ENCODE measurements at regions not wholly inside any gene's neighbourhood (a gene's known extent, or its start where the extent isn't known, plus 50 kb on each side); places are given as distances from the start of the nearest gene placed in this dataset.

GRCh38 chr7:46489106-46489505 lies 568.0 kb upstream of the IGFBP3 start:
- no peak for DNase-seq (ENCODE audit: low read depth)

DNA sequence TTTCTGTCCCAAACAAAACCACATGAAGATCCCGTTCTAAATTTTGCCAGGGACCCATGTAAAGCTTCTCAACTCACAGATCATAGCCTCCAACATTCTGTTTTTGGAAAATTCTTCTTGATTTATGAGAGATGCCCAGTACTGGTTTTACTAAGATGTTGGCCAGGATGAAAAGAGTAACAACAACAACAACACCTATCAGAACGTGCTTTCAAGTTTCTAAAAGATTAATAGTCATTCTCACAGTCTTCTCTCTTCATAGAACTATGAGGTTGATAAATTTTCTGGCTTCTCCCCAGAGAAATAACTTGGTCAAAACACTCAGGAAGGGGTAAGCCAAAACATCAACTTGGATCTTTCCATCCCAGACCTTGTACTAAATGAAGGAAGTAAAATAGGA lies 567.5 kb upstream of the IGFBP3 start:
- no peak for DNase-seq (ENCODE audit: low read depth)

DNA sequence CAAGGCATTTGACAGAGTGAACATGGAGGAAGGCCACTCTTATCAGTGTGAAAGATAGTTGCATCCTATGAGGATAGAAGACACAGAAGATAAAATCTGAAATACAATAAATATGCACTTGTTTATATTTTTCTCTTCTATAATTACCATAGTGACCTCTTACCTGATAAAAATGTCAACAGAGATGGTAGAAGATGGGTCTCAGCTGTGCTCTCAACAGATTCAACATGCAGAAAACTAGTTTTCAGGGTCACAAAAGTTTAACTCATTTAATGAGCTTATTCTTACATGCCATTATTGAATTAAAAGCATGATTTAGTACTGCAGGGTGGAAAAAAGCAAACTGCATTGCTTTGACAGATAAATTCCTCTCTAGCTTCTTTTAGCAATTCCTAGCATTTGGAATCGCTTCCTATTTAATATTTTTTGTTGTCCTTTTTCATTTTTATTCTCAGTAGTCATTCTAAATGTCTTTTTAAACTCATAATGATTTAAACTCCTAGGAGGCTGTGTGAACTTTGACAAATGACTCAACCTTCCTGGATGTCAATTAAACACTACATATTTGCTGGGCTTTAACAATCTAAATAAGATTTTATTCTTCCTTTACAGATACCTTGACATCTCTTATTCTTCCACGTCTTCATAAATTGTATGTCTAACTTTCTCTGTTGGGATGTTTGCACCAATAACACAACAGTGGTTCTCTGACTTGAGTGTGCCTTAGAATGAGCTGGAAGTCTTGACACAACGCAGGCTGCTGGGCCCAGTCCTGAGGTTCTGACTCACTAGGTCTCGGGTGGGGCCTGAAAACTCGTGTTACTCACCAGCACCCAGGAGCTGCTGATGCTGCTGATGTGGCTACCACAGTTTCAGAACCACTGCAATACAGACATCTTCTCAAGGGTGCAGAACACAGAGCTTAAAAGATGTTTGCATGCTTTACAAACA lies 565.5 kb upstream of the IGFBP3 start:
- no peak for DNase-seq (ENCODE audit: low read depth)

DNA sequence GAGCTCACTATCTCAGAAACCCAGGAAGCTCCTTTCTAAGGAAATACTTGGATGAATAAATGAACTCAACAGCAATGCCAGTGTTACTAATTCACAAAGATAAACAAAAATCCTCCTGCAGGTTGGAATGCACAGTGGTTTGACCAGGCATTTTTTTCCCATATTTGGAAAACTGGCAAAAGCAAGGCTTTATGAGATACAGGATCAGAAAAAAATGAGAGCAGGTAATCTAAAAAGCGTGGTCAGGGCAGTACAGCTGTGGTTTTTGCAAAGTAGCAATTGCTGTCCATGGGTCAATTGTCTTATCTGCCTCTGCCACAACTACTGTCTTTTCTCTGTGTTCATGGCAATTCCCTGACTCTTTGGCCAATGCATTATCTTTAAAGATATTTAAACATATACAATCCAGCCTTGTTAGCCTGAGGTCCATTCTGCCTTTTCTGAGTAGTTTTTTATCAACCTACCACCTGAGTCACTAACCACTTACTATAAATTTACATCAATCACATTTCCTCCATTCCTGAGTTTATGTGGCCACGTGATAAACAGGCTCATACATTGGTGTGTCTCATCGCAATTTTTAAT lies 564.5 kb upstream of the IGFBP3 start:
- no peak for DNase-seq (ENCODE audit: low read depth)

- DNase-seq (ENCODE audit: low read depth), result no peak
Measured at GRCh38 chr7:46484906-46485305, 563.8 kb upstream of the IGFBP3 start.

- no peak for DNase-seq (ENCODE audit: low read depth)
Measured at GRCh38 chr7:46480619-46481018, 559.5 kb upstream of the IGFBP3 start.

GRCh38 chr7:46479680-46480079 lies 558.6 kb upstream of the IGFBP3 start:
- DNase-seq (ENCODE audit: low read depth), result no peak

GRCh38 chr7:46478046-46478445 lies 557.0 kb upstream of the IGFBP3 start:
- DNase-seq (ENCODE audit: low read depth), result no peak

- no peak for DNase-seq (ENCODE audit: low read depth)
Measured at GRCh38 chr7:46468753-46469356, 547.8 kb upstream of the IGFBP3 start.

DNA sequence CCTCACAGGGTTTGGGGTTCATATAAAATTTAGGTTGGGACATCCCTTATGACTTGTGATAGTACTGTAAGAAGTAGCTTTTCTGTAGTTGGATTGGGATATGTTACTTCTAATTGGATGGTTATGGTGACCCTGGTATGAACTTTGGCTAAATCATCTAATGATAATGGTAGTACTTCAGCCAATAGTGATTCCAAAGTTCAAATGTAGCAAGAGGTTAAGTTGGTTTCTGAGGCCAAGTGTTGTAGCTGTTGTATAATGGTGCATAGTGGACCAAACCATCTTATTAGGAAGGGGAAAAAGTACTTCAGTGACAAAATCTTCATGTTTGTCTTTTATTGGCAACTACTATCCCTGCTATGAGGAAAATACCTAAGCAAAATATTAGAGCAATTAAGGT lies 542.1 kb upstream of the IGFBP3 start:
- DNase-seq (ENCODE audit: low read depth), result no peak

DNA sequence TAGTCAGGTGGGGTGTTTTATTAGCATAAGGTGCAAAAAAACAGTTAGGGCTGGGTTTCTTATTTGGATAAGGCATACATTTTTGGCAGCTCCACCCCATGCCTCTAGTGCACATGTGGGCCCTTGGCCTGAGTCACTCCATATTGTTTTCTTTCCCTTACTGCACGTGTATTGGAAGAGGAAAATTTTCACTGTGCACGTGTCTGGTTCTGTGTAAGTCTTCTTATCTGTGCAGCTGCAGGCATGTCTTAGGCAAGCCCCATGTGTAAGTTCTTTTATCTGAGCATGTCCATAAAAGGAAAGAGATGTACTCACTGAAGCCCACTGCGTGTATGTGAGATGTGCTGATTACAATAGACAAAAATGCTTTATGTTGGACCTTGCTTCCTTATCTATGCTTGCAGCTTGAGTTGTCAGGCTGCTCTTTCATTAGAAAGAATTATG lies 540.3 kb upstream of the IGFBP3 start:
- DNase-seq (ENCODE audit: low read depth), result no peak

DNA sequence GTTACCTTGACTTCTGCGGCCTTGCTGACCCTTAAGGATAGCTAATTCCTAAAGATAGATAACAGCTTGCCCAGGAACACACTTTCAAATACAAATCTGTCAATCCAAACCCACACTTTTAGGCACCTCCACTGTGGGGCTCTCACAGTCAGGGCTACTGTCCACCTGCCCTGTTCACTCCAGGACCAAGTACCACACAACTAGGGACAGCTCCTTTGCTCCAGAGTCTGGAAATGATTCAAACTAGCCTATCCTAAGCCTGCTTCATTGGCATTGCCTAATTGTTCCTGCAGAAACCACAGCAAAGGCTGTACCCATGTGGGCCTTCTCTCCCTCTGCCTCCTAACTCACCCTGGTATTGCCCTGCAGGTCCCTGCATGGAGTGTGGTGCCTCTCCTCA lies 538.9 kb upstream of the IGFBP3 start:
- DNase-seq (ENCODE audit: low read depth), result no peak

- DNase-seq (ENCODE audit: low read depth), result no peak
Measured at GRCh38 chr7:46454816-46455215, 533.7 kb upstream of the IGFBP3 start.

- no peak for DNase-seq (ENCODE audit: low read depth)
Measured at GRCh38 chr7:46452561-46453135, 531.6 kb upstream of the IGFBP3 start.

GRCh38 chr7:46451846-46452245 lies 530.8 kb upstream of the IGFBP3 start:
- DNase-seq (ENCODE audit: low read depth), result no peak

DNA sequence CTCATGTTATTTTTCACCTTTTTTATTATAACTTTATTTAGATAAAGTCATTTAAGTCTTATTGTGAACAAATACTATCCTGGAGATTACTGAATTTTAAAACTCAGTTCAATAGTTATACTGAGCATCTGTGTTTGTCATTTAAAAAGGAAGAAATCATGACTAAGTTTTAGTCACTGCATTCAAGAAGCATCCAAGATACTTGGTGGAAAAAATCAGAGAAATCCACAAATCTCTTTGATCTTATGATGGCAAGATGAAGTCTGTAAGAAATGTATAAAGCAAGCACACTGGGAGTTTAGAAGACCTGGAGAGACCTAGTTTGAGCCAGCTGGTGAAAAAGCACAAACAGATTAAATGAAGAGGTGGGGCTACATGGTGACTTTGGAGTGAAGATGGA lies 529.8 kb upstream of the IGFBP3 start:
- DNase-seq (ENCODE audit: low read depth), result no peak

DNA sequence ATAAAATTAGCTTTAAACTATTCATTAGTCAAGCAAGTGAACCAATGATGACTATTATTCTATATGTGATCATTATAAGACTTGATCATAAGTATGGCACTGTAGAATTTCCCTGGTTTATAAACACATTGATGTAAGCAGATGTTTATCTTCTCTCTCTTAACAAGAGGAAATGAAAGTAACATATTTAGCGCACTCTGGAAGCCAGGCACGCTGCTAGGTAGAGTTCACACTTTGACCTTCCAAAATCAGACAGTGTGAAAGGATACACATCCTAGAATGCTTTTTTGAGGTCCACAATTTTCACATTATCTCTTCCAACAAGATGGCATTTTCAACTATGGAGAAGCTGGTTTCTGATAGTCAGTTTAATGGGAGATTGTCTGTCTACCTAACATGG lies 529.4 kb upstream of the IGFBP3 start:
- no peak for DNase-seq (ENCODE audit: low read depth)

DNA sequence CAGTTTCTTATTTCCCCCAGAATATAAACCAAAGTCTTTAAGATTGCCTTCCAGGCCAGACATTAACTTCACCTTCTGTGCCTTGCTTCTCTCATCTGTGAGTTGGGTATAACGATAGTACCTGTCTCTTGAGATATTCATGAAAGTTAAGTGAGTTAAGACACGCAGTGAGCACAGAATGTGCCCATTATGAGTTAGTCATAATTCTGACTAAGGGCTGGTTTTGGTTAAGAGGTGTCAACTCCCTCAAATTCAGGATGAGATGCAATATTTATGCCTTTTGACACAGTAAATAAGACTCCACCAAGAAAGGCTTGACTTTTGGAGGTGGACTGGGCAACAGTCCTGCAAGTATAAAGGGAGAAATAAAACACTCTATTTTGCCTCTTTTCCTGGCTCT lies 528.7 kb upstream of the IGFBP3 start:
- DNase-seq (ENCODE audit: low read depth), result no peak

DNA sequence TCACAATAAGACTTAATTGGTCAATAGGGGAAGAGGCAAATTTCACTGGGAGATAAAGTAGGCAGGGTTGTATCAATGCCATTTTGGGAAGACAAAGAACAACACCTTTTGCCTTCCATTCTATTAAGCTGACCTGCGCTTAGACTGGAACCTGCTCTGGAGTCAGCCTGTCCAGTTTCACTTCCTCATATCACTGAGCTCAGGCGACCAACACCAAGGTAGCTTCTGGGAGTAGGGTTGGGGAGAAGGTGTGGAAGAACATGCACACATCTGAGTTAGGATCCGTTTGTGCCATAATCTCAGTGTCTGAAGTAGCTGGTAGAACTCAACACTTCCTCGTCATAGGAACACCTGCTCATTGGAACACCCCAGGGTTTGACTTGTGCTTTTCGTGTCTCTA lies 527.4 kb upstream of the IGFBP3 start:
- DNase-seq (ENCODE audit: low read depth), result no peak

DNA sequence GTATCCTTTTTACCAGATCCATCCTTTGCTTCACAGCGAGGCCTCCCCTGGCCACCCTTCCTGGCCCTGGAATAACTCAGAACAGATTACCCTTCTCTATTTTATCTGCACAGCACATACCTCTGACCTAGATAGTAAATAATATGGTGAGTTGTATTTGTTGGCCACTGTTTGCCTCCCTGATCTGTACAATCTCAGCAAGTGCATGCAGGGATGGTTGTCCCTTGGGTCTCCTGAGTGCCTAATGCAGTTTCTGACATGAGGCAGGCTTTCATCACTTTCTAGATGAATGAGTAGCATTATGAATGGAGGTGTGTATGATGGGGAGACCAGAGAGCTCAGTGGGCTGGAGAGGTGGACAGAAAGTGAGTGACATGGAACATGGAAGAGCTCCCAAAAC lies 525.1 kb upstream of the IGFBP3 start:
- no peak for DNase-seq (ENCODE audit: low read depth)

GRCh38 chr7:46444256-46444655 lies 523.2 kb upstream of the IGFBP3 start:
- DNase-seq (ENCODE audit: low read depth), result no peak

DNA sequence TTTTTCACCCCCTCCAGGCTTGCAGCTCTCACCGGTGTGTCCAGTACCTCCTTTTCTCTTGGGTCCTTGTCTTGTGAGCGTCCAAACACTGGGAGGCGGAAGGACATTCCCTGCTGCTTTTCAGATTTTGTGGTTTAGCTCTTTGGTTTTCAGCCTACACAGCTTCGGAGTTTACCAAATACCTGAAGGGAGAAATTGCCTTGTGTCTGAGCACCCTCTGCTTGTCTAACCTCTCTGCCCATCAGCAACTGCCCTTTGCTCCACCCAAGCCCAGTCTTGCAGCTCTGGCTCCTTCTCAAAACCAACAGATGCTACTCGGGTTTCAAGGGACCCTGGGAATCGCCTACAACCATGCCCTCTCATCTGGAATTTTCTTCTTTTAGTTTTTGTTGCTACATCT lies 519.1 kb upstream of the IGFBP3 start:
- DNase-seq (ENCODE audit: low read depth), result no peak

- DNase-seq (ENCODE audit: low read depth), result no peak
Measured at GRCh38 chr7:46432708-46433107, 511.6 kb upstream of the IGFBP3 start.

All from activated T-cell treated with anti-CD3 and anti-CD28 coated beads for 24 hours (primary cell).